GM10248 (cell line): ENCODE measurements at regions not wholly inside any gene's neighbourhood (a gene's known extent, or its start where the extent isn't known, plus 50 kb on each side); places are given as distances from the start of the nearest gene placed in this dataset.

ENCODE experiments used
- CTCF ChIA-PET: fragments of 300-600 bp; sonication (Branson Sonifier 250); formaldehyde crosslinking; extraction: SDS; loops from one replicate; lab custom pipeline; 2021; ENCODE audit warnings: antibody characterized with exemption; lab: Yijun Ruan, JAX
- POLR2A ChIA-PET: fragments of 350-650 bp; sonication (Branson Sonifier 250); formaldehyde crosslinking; extraction: SDS; loops from one replicate; lab custom pipeline; 2020; ENCODE audit warnings: antibody characterized with exemption; lab: Yijun Ruan, JAX
- DNase-seq: peaks from one replicate; pipeline ENCODE4 v3.0.0; 2012; ENCODE audit errors: extremely low spot score
- CTCF ChIP-seq: IDR thresholded peaks from 2 replicates; pipeline ENCODE4 v1.5.1; 2012; ENCODE audit warnings: mild to moderate bottlenecking, low read depth; ENCODE audit errors: extremely low read depth, missing control alignments, control extremely low read depth

DNA sequence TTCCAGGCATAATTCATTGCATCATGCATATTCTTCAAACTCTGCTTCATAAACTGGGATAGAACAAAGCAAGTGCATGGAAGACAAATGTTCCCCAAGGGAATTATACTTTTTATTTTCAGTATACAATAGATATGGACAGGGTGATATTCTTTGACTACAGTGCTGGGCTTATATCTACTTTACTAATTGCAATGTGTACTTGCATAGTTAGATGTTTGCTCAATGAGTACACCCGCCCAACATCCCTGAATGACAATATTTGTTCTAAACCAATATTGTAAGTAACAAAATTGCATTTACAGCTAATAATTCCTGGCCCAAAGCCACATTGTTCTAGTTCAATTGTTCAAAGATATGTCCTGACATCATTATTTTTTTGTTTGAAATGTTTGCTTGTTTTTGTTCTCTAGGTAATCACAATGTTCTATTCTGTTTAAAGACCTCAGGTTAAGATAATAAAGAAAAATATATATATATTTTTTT is 171.4 kb downstream of the PTN start:
- POLR2A ChIA-PET = no interaction called here
- CTCF ChIA-PET = no interaction called here
- DNase-seq = no peak
- no peak for TF ChIP-seq CTCF

GRCh38 chr7:137169282-137169698 is 174.2 kb downstream of the PTN start:
- no peak for DNase-seq
- CTCF ChIA-PET = interaction anchor here (1.2 kb wide), 1 partner anchor 11 kb away, joined by 3 read pairs; no protein-coding TSS in a partner anchor
- no peak for TF ChIP-seq CTCF
- POLR2A ChIA-PET = no interaction called here

DNA sequence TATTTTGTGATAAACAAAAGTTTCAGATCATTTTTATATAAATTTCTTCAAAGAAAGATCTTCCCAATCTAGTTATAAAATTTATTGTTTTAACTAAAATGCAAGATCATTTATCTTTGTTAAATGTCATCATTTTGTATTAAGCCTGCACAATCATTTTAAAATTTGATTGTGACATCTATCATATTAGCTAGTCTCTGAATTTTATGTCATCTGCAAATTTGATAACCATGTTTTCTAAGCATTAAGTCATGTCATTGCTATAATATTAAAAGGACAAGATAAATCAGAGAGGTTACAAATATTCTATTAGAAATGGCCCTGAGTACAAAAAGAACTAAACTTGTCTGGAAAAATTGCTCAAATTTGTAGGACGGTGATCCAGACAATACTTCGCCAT is 175.9 kb downstream of the PTN start:
- POLR2A ChIA-PET = no interaction called here
- no peak for TF ChIP-seq CTCF
- CTCF ChIA-PET = no interaction called here
- no peak for DNase-seq

DNA sequence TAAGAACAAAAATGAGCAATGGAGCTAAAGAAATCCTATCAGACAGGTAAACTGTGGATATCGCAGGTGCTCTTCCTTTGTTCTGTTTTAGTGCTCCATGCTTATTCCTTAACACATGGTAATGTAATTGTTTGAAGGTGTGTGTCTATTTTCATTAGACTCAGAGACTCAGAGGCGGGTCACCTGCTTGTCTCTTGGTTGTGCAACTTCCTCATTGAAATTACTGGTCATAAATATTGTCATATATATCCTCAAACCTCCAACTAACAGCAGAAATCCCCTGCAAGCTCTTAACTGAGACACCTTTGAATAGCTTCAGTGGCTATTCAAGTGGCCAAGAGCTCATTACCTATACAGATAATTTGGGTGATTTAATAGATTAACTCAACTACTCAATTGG is 177.2 kb downstream of the PTN start:
- POLR2A ChIA-PET = no interaction called here
- DNase-seq = no peak
- CTCF ChIA-PET = no interaction called here
- TF ChIP-seq CTCF = no peak

DNA sequence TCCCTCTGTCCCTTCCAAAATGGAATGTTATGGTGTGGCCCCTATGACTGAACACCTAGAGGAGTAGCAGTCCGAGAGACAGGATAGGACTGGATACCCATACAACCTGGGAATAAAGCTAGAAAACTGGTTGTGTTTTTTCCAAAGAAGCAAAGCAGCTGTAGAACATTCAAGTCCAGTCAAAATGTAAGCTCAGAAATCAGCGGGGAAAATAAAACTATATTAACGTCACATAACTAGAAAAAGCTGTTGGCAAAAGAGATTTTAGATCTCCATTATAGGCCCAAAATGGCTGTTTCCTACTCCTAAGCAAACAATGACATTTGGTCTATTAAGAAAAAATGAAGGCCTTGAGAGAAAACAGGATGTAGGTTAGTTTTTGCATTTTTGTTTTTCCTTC is 177.7 kb downstream of the PTN start:
- ChIA-PET POLR2A (no interaction called here), CTCF (no interaction called here)
- no peak for DNase-seq
- TF ChIP-seq CTCF = no peak

DNA sequence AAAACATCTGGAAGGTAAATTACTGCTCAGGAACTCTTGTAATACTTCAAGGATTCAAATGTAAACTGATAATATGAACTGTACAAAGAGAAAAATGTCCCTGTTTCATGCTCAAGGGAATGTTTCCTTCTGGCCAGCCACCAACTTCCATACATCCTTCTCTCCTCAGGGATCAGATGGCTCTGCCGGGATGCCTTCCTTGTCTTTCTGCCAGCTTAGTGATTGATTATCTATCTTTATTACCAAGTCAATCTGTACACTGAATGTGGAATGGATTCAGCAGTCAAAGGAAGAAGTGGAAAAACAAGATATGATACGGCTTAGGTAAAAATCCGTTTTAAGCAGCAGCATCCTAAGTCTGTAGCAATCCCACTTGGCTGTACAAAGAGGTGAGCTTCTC is 178.3 kb downstream of the PTN start:
- ChIA-PET CTCF (no interaction called here), POLR2A (no interaction called here)
- DNase-seq = no peak
- TF ChIP-seq CTCF = no peak

GRCh38 chr7:137164251-137164650 is 179.3 kb downstream of the PTN start:
- TF ChIP-seq CTCF = no peak
- DNase-seq = no peak
- ChIA-PET POLR2A (no interaction called here), CTCF (no interaction called here)
